GM21367 (cell line): ENCODE measurements at regions not wholly inside any gene's neighbourhood (a gene's known extent, or its start where the extent isn't known, plus 50 kb on each side); places are given as distances from the start of the nearest gene placed in this dataset.
"Not testable (repeated sequence)": the region's sequence is repeated elsewhere in the genome, so short reads cannot be mapped to it uniquely, and the experiment has no call there.

Experiments used
- ATAC-seq: cut with Tn5 transposase; IDR thresholded peaks from one replicate; pipeline ENCODE4 v1.9.1; 2021; ENCODE audit not compliant: unreplicated experiment

- ATAC-seq, result not testable (repeated sequence)
These were observed 296.5 kb upstream of the DKK2 start for GRCh38 chr4:107332656-107333055.

- ATAC-seq, result no peak
These were observed 294.8 kb upstream of the DKK2 start for GRCh38 chr4:107330916-107331315.

- ATAC-seq, result no peak
These were observed 283.3 kb upstream of the DKK2 start for GRCh38 chr4:107319386-107319785.

GRCh38 chr4:107318078-107318477 lies 282.0 kb upstream of the DKK2 start:
- ATAC-seq, result no peak

GRCh38 chr4:107317611-107318010 lies 281.5 kb upstream of the DKK2 start:
- no peak for ATAC-seq

- ATAC-seq, result no peak
These were observed 279.5 kb upstream of the DKK2 start for GRCh38 chr4:107315584-107315983.

- ATAC-seq, result no peak
These were observed 278.0 kb upstream of the DKK2 start for GRCh38 chr4:107314156-107314555.

GRCh38 chr4:107312366-107312765 lies 276.3 kb upstream of the DKK2 start:
- no peak for ATAC-seq

- ATAC-seq, result no peak
These were observed 268.7 kb upstream of the DKK2 start for GRCh38 chr4:107304699-107305286.

GRCh38 chr4:107299646-107300045 lies 263.5 kb upstream of the DKK2 start:
- no peak for ATAC-seq

- ATAC-seq, result no peak
These were observed 256.9 kb upstream of the DKK2 start for GRCh38 chr4:107292979-107293378.

GRCh38 chr4:107283587-107284559 lies 247.8 kb upstream of the DKK2 start:
- ATAC-seq, result no peak

GRCh38 chr4:107279733-107280132 lies 243.6 kb upstream of the DKK2 start:
- no peak for ATAC-seq

GRCh38 chr4:107278791-107279483 lies 242.8 kb upstream of the DKK2 start:
- no peak for ATAC-seq

GRCh38 chr4:107276052-107276451 lies 239.9 kb upstream of the DKK2 start:
- no peak for ATAC-seq

GRCh38 chr4:107275225-107275624 lies 239.1 kb upstream of the DKK2 start:
- no peak for ATAC-seq

GRCh38 chr4:107270614-107271013 lies 234.5 kb upstream of the DKK2 start:
- ATAC-seq, result no peak

- ATAC-seq, result no peak
These were observed 233.1 kb upstream of the DKK2 start for GRCh38 chr4:107269175-107269574.

GRCh38 chr4:107265859-107266258 lies 229.7 kb upstream of the DKK2 start:
- ATAC-seq, result no peak

GRCh38 chr4:107261241-107261874 lies 225.2 kb upstream of the DKK2 start:
- no peak for ATAC-seq

GRCh38 chr4:107258359-107258758 lies 222.2 kb upstream of the DKK2 start:
- no peak for ATAC-seq
